GM21576 (cell line): ENCODE measurements at regions not wholly inside any gene's neighbourhood (a gene's known extent, or its start where the extent isn't known, plus 50 kb on each side); places are given as distances from the start of the nearest gene placed in this dataset.

Source experiments
- ATAC-seq: cut with Tn5 transposase; IDR thresholded peaks from one replicate; pipeline ENCODE4 v1.9.1; 2021; ENCODE audit warnings: mild to moderate bottlenecking, moderate library complexity; ENCODE audit not compliant: unreplicated experiment

DNA sequence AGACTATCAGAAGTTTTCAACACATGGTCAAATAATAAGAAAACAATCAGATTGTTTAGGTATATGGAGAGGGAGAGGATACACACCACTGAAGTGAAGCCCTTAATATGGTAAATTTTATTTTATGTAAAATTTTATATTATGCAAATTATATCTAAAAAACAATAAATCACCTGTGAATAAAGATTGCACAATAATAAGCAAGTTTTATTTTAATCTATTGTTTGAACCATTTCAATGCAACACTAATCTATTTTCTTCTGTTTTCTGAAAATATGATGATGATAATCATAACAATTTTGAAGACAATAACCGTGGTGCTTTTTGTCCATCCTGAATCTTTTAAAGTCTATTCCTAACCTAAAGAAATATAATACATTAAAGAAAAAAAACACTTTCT is 1473.5 kb upstream of the TENM4 start:
- no peak for ATAC-seq

DNA sequence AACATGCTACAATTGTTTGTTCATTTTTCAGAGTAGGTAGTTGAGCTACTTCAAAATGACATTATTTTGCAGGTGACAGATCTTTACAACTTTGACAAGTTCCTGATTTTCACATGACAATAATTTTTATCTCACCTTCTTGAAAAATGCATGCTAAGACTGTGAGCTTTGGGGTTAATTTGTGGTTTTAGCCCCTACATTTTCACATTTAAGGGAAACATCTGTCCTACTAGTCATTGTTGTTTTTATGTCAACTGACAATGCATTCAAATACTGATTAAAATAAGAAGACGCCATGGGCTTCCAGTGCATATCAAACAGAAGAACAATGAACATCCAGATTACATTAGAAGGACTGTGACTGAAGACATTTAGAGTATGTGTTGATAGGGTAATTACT is 1470.8 kb upstream of the TENM4 start:
- no peak for ATAC-seq

- ATAC-seq = no peak
These were observed 1459.4 kb upstream of the TENM4 start for GRCh38 chr11:80900265-80900664.

DNA sequence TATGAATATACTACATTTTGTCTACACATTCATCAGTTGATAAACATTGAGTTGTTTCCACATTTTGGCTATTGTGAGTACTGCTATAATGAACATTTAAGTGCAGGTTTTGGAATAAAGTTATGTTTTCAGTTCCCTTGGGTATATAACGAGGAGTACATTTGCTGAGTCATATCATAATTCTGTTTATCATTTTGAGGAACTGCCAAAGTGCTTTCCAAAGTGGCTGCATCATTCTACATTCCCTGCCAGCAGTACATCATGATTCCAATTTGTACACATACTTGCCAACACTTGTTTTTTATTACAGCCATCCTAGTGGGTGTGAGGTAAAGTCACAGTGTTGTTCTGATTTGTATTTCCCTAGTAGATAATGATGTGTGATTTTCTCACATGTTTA is 1458.6 kb upstream of the TENM4 start:
- ATAC-seq = peak; percentile 37

GRCh38 chr11:80898910-80899309 is 1458.1 kb upstream of the TENM4 start:
- no peak for ATAC-seq

- no peak for ATAC-seq
These were observed 1445.9 kb upstream of the TENM4 start for GRCh38 chr11:80886684-80887083.

DNA sequence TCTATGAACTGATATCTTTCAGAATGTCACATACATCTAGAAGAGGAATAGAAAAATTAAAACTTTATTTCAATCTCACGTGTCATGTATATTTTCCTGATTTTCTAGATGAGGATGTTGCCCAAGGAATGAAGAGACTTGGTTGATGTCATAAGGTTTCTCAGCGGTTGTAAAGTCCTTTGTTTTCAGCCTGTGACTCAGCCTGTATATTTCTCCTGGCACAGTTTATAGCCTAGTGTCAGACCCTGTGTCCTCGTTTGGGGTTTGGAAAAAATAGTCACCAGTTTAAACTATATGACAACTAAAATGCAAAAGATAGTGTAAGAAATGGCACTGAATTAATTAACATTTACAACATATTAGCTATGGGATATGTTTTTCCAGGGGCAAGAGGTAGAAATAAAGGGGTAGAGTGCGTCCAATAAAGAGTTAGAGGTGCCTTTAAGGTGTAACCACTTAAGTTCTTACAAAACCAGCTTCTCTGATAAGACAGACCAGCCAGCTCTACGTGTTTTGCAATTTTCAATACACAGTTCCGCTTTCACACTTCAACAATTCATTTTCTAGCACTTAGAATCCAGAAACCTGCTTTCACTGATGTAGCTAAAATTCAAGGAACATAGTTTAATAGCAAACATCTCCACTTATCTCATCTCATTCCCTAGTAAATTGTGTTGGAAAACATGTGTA is 1432.6 kb upstream of the TENM4 start:
- no peak for ATAC-seq

DNA sequence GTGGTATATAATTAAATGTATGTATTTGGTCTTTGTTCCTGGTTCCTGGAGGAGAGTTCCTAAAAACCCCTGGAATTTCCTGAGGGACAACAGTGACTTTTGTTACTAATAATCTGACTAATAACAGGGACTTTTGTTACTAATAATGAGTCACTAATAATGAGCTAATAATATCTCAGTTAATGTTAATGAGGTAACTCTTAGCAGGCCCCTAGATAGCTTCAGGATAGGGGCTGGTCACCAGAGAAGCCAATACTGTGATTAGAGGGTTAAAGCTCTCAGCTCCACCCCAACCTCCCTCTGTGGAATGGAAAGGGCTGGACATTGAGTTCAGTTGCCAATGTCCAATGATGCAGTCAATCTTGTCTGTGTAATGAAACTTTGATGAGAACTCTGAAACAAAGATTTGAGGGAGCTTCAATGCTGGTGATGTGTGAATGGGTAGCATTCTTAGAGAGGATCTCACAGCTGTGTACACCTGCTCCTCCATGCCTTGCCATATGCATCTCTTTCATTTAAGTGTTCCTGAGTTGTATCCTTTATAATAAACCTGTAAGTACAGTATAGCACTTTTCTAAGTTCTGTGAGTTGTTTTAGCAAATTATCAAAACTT is 1431.4 kb upstream of the TENM4 start:
- ATAC-seq = no peak

GRCh38 chr11:80868831-80869230 is 1428.0 kb upstream of the TENM4 start:
- no peak for ATAC-seq

DNA sequence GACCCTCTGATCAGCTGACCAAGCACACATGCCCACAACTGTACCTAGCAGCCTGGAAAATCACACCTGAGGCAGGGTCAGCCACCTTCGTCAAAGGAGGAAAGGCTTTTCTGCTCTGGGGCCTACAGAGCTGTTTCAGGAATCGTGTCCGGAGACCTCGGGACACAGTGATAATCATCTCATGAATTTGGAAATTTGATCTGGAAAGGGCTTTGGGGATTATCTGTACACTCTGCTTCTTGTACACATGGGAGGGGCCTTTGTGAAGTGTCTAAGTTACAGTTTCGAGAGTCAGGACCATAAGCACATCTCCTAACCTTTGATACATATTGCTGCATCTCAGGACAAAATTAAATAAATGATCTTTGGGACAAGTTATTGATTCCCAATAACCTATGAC is 1421.2 kb upstream of the TENM4 start:
- no peak for ATAC-seq

- no peak for ATAC-seq
These were observed 1420.4 kb upstream of the TENM4 start for GRCh38 chr11:80861193-80861592.

DNA sequence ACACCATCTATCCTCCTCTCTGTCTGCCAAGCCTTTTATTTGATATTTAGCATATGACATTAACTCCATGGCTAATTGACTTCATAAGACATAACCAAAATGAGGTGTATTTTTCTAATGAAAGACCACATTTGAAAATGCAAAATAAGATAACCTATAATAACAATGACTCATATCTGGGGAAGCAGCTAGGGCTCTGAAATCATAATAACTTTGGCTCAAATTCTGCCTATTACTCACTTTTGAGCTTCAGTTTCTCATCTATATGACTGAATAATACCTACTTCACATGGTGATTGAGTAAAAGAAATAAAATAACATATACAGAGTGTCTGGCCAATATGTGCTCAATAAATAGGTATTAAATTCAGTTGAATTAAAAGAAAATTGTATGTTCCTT is 1419.8 kb upstream of the TENM4 start:
- ATAC-seq = no peak

GRCh38 chr11:80856066-80856465 is 1415.2 kb upstream of the TENM4 start:
- ATAC-seq = no peak

GRCh38 chr11:80855426-80855825 is 1414.6 kb upstream of the TENM4 start:
- no peak for ATAC-seq

DNA sequence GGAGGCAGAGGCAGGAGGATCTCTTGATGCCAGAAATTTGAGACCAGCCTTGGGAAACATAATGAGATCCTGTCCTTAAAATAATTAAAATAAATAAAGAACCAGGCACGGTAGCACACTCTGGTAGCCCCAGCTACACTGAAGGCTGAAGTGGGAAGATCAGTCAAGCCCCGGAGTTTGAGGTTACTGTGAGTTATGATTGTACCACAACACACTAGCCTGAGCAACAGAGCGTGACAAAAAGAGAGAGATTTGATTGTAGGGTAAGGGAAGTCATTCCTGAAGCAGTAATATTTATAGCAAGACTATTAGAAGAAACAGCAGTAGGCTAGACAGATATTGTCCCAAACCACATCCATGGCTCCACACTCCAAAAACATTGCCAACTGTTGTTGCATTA is 1408.4 kb upstream of the TENM4 start:
- no peak for ATAC-seq

- ATAC-seq = peak; percentile 95
These were observed 1406.1 kb upstream of the TENM4 start for GRCh38 chr11:80846979-80847378.

- ATAC-seq = no peak
These were observed 1405.6 kb upstream of the TENM4 start for GRCh38 chr11:80846442-80846841.

- ATAC-seq = no peak
These were observed 1403.4 kb upstream of the TENM4 start for GRCh38 chr11:80844110-80844819.

DNA sequence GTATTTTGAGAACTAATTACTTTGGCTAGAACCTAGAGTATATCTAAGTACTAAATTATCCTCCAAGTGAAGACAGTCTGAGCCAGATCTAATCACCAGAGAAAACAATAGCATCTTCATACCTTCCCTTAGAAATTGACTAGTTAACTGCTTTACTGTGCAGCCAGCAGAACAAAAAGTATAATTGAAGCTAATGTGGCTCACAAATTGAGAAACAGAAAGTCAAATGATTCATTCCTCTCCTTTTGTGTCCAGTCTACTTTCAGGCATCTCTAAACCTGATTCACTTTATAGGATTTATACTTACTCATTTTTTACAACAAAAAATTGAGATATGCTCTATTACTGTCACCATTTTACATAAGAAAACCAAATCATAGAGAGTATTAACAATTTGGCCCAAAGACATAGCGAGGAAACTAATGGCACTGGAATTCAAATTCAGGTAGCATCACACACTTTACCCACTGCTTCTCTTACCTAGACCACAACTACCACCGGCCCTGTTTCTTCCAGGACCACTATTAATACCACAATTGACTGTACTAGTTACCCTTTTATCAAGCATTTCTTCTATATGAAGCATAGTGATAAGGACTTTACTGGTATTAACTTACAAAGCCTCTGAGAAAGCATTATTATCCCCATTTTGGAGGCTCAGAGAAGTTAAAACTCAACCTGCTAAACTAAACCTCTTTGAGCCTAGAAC is 1402.6 kb upstream of the TENM4 start:
- peak; percentile 28 for ATAC-seq

DNA sequence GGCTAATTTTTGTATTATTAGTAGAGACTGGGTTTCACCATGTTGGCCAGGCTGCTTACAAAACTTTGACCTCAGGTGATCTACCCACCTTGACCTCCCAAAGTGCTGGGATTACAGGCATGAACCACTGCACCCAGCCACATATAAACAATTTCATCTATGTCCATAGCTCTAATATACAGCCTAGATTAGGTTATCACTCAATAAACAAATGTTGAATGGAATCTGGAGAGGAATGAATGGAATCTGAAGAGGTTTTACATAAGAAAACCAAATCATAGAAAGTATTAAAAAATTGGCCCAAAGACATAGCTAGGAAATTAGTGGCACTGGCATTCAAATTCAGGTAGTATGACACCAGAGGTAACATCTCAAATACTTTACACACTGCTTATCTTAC is 1401.4 kb upstream of the TENM4 start:
- no peak for ATAC-seq

- ATAC-seq = no peak
These were observed 1400.8 kb upstream of the TENM4 start for GRCh38 chr11:80841675-80842074.

GRCh38 chr11:80838153-80838552 is 1397.3 kb upstream of the TENM4 start:
- ATAC-seq = peak; percentile 84
